HG03159 (cell line): ENCODE measurements at regions not wholly inside any gene's neighbourhood (a gene's known extent, or its start where the extent isn't known, plus 50 kb on each side); places are given as distances from the start of the nearest gene placed in this dataset.
"Not testable (repeated sequence)": the region's sequence is repeated elsewhere in the genome, so short reads cannot be mapped to it uniquely, and the experiment has no call there.

Experiments
- ATAC-seq: cut with Tn5 transposase; IDR thresholded peaks from one replicate; pipeline ENCODE4 v1.9.1; 2021; ENCODE audit warnings: mild to moderate bottlenecking, moderate library complexity; ENCODE audit not compliant: unreplicated experiment

DNA sequence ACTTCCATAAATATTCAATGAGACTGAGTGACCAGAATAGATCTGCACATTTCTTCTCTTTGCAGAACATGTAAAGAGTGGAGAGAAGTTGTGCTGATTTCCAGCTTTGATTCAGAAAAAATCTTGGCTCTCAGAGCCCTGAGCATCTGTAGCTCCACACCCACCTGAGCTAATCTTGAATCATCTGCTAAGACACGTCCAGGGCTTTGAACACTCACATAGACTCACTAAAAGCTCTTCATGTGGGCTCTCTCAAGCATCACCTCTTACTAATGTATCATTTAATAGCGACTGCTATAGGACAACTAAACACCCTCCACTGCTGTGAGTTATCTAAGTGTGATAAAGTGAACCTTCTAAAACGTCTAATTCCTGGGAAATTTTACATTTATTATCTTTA, 147.7 kb upstream of the GRIA3 start:
- no peak for ATAC-seq

- no peak for ATAC-seq
These were observed 134.9 kb upstream of the GRIA3 start for GRCh38 chrX:123049071-123049625.

DNA sequence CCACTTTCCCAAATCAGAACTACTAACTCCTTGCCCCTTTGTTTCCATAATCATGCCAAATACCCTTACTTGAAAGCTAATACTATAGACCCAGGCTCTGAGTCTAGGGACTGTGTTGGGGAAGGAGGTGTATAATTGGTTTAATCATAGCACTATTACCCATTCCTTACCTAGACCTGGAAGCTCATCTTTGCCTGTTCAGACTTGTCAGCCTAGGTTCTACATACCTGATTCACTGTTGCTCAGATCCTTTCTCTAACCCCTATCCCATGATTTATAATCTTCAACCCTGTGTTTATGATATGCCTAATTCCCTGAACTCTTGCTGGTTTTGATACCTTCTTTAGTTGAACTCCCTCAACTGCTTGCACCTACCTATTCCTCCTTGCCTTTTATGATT, 123.1 kb upstream of the GRIA3 start:
- ATAC-seq = no peak

- no peak for ATAC-seq
These were observed 120.0 kb upstream of the GRIA3 start for GRCh38 chrX:123064053-123064452.

GRCh38 chrX:123072686-123073385, 111.2 kb upstream of the GRIA3 start:
- no peak for ATAC-seq

- ATAC-seq = no peak
These were observed 108.0 kb upstream of the GRIA3 start for GRCh38 chrX:123075947-123076561.

- no peak for ATAC-seq
These were observed 106.4 kb upstream of the GRIA3 start for GRCh38 chrX:123077631-123078030.

DNA sequence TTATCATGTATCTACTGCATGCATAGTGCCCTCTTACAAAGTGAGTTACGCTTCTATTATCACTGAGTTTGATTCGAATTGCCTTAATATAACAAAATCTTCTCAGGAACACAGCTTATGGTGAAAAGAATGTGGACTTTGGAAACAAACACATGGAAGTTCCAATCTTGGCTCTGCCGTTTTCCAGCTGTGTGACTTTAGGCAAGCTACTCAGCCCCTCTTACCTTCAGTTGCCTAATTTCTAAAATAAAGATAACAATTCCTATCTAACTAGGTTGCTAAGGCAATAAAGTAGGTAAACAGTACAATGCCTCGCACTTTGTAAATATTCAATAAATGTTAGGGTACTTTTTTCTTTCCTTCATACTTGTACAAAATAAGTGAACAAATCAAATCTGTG, 104.0 kb upstream of the GRIA3 start:
- ATAC-seq = no peak

- no peak for ATAC-seq
These were observed 102.3 kb upstream of the GRIA3 start for GRCh38 chrX:123081776-123082175.

GRCh38 chrX:123083924-123084323, 100.2 kb upstream of the GRIA3 start:
- ATAC-seq = no peak

- ATAC-seq = no peak
These were observed 99.3 kb upstream of the GRIA3 start for GRCh38 chrX:123084797-123085196.

GRCh38 chrX:123085311-123085940, 98.7 kb upstream of the GRIA3 start:
- ATAC-seq = no peak

- ATAC-seq = no peak
These were observed 97.3 kb upstream of the GRIA3 start for GRCh38 chrX:123086768-123087167.

GRCh38 chrX:123087326-123087725, 96.8 kb upstream of the GRIA3 start:
- no peak for ATAC-seq

DNA sequence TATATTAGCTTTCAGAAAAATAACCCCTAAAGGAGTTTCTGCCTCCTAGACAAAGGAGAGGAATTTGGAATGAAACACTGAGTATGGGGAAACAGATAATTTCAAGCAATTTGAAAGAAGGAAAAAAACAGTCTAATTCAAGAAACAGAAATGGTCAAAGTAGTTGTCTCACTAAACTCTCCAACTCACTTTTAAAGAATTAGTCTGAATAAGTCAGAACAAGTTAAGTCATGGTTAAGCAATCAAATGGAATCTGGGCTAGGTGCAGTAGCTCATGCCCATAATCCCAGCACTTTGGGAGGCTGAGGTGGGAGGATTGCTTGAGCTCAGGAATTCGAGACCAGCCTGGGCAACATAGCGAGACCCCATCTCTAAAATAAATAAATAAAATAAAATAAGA, 95.7 kb upstream of the GRIA3 start:
- no peak for ATAC-seq

- no peak for ATAC-seq
These were observed 95.1 kb upstream of the GRIA3 start for GRCh38 chrX:123088930-123089329.

DNA sequence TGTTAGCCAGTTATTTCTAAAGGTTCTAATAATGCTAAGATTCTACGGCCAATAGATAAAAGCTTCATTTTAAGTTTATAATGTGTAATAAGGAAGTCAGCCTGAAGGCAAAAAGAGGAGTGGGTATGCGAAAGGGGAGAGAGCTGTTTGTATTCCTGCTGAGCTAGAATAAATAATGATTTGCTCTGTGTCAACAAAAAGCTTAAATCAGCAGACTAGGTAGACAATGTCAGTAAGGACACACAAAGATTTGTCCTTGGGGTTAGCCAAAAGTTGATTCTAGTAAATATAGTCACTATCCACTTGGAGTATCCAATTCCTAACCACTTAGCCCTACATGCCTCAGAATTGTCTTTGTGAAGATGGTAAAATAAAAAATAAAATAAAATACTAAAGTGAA, 90.3 kb upstream of the GRIA3 start:
- no peak for ATAC-seq

DNA sequence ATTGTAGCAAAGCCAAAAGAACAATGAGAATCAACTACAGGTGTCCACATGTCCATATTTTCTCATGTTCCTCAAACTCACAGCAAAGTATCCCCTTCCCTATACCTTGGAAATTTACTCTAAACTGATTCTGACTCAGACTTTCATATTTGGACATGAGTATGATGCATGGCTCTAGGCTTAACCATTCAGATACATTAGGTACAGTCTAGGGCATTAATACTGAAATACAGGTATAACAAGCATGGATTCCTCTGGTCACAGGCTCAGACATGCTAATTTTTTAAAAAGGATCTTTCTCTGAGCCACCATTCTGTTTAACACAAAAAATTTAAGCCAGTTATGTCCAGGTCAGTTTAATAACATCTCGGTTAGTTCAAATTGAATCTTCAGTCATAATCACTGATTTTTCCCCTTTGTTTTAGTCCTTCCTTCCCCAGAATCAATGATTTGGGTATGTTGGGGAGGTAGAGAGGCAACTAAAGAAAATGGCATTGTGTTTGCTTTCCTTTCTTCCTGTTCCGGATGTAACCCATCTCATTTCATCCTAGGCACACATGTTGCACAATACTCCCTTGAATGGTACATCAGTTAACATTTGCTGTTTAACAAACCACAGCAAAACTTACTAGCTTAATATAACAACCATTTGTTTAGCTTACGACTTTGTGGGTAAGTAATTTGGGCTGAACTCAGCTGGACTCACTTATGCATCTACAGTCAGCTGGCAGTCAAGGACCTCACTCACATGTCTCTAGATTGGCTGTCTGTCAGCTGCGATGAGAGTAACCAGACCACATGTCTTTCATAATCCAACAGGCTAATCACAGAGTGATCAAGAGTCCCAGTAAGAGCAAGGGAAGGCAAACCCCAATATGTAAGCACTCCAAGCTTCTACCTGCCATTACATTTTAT, 75.3 kb upstream of the GRIA3 start:
- ATAC-seq = no peak

GRCh38 chrX:123121241-123121640, 62.8 kb upstream of the GRIA3 start:
- ATAC-seq = no peak

DNA sequence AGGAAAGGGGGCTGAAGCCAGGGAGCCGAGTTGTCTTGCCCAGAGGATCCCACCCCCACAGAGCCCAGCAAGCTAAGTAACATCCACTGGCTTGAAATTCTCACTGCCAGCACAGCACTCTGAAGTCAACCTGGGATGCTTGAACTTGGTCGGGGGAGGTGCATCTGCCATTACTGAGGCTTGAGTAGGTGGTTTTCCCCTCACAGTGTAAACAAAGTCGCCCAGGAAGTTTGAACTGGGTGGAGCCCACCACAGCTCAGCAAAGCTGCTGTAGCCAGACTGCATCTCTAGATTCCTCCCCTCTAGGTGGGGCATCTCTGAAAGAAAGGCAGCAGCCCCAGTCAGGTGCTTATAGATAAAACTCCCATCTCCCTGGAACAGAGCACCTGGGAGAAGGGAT, 54.3 kb upstream of the GRIA3 start:
- not testable (repeated sequence) for ATAC-seq
